Limb (tissue), 2 donors: ENCODE measurements at regions not wholly inside any gene's neighbourhood (a gene's known extent, or its start where the extent isn't known, plus 50 kb on each side); places are given as distances from the start of the nearest gene placed in this dataset.
"Not testable (repeated sequence)": the region's sequence is repeated elsewhere in the genome, so short reads cannot be mapped to it uniquely, and the experiment has no call there.

Source experiments
- DNase-seq, 2 donors: peaks; one replicate each; pipeline ENCODE4 v3.0.0-alpha.2; 2016; ENCODE audit errors: extremely low spot score in 2 of 2

- DNase-seq = no peak
These were observed 807.5 kb downstream of the IGSF11 start for GRCh38 chr3:118227191-118227590.

- DNase-seq = no peak
These were observed 806.5 kb downstream of the IGSF11 start for GRCh38 chr3:118228151-118228550.

- DNase-seq = no peak
These were observed 805.5 kb downstream of the IGSF11 start for GRCh38 chr3:118229196-118229595.

GRCh38 chr3:118231578-118231977 lies 803.1 kb downstream of the IGSF11 start:
- DNase-seq = no peak

- no peak for DNase-seq
These were observed 795.4 kb downstream of the IGSF11 start for GRCh38 chr3:118239253-118239652.

- no peak for DNase-seq
These were observed 789.9 kb downstream of the IGSF11 start for GRCh38 chr3:118244761-118245160.

GRCh38 chr3:118245312-118245711 lies 789.3 kb downstream of the IGSF11 start:
- DNase-seq = no peak

- DNase-seq = not testable (repeated sequence)
These were observed 775.8 kb downstream of the IGSF11 start for GRCh38 chr3:118258850-118259249.

GRCh38 chr3:118262800-118263402 lies 771.7 kb downstream of the IGSF11 start:
- DNase-seq = no peak

GRCh38 chr3:118267588-118267987 lies 767.1 kb downstream of the IGSF11 start:
- no peak for DNase-seq

GRCh38 chr3:118269537-118270125 lies 765.0 kb downstream of the IGSF11 start:
- no peak for DNase-seq

GRCh38 chr3:118272991-118273390 lies 761.7 kb downstream of the IGSF11 start:
- DNase-seq = no peak

- DNase-seq = no peak
These were observed 756.8 kb downstream of the IGSF11 start for GRCh38 chr3:118277814-118278213.

GRCh38 chr3:118292841-118293240 lies 741.8 kb downstream of the IGSF11 start:
- DNase-seq = no peak

GRCh38 chr3:118298133-118298532 lies 736.5 kb downstream of the IGSF11 start:
- DNase-seq = no peak

GRCh38 chr3:118304557-118304956 lies 730.1 kb downstream of the IGSF11 start:
- DNase-seq = no peak

- DNase-seq = no peak
These were observed 701.9 kb downstream of the IGSF11 start for GRCh38 chr3:118332699-118333098.

GRCh38 chr3:118337649-118338048 lies 697.0 kb downstream of the IGSF11 start:
- no peak for DNase-seq

GRCh38 chr3:118347396-118348168 lies 687.1 kb downstream of the IGSF11 start:
- DNase-seq = no peak

GRCh38 chr3:118348169-118348557 lies 686.5 kb downstream of the IGSF11 start:
- DNase-seq = no peak

GRCh38 chr3:118354556-118354955 lies 680.1 kb downstream of the IGSF11 start:
- DNase-seq = no peak

- no peak for DNase-seq
These were observed 664.7 kb downstream of the IGSF11 start for GRCh38 chr3:118369892-118370491.
